Natural killer cell (primary cell): ENCODE measurements at regions not wholly inside any gene's neighbourhood (a gene's known extent, or its start where the extent isn't known, plus 50 kb on each side); places are given as distances from the start of the nearest gene placed in this dataset.

Source experiments
- ATAC-seq, 3 donors: fragments of 150-1000 bp in 2 of 3; fragments of 200-7000 bp in 1 of 3; cut with Tn5 transposase; 1 replicate in 1 of 3; 2 replicates in 2 of 3; pipeline ENCODE4 v1.10.0; 2021; ENCODE audit warnings: mild to moderate bottlenecking in 2 of 3, moderate library complexity in 2 of 3
- DNase-seq, 2 donors: peaks; one replicate each; pipeline versions ENCODE4 v3.0.0 to v3.0.0-alpha.2; 2013 to 2021; ENCODE audit warnings: mixed read lengths in 1 of 2
- H3K27ac ChIP-seq: one replicate; pipeline ENCODE4 v1.5.1; 2013; ENCODE audit warnings: mild to moderate bottlenecking, low read length
- H3K27me3 ChIP-seq: one replicate; pipeline ENCODE4 v1.6.1; 2013; ENCODE audit warnings: low read length; ENCODE audit not compliant: control insufficient read depth, insufficient read depth
- H3K36me3 ChIP-seq: one replicate; pipeline ENCODE4 v1.6.1; 2013; ENCODE audit warnings: low read length; ENCODE audit not compliant: control insufficient read depth, insufficient read depth
- H3K4me1 ChIP-seq: one replicate; pipeline ENCODE4 v1.6.1; 2013; ENCODE audit warnings: low read length; ENCODE audit not compliant: control insufficient read depth, insufficient read depth
- H3K4me3 ChIP-seq: one replicate; pipeline ENCODE4 v1.5.1; 2013; ENCODE audit warnings: low read length
- H3K9me3 ChIP-seq: one replicate; pipeline ENCODE4 v1.6.1; 2013; ENCODE audit warnings: low read length; ENCODE audit not compliant: control insufficient read depth, insufficient read depth
- H3K27ac Mint-ChIP-seq, 2 donors: one replicate each; pipeline ENCODE4 v1.8.0; 2022; ENCODE audit warnings: mild to moderate bottlenecking in 2 of 2, mixed read lengths in 2 of 2, moderate library complexity in 1 of 2
- H3K27me3 Mint-ChIP-seq, 2 donors: one replicate each; pipeline ENCODE4 v1.8.0; 2022; ENCODE audit warnings: low read depth in 2 of 2, mixed read lengths in 2 of 2
- H3K36me3 Mint-ChIP-seq: one replicate; pipeline ENCODE4 v1.8.0; 2022; ENCODE audit warnings: mixed read lengths
- H3K4me1 Mint-ChIP-seq, 2 donors: one replicate each; pipeline ENCODE4 v1.8.0; 2022; ENCODE audit warnings: mixed read lengths in 2 of 2
- H3K4me3 Mint-ChIP-seq: one replicate; pipeline ENCODE4 v1.8.0; 2022; ENCODE audit warnings: mild to moderate bottlenecking, moderate library complexity, mixed read lengths
- H3K9me3 Mint-ChIP-seq, 2 donors: one replicate each; pipeline ENCODE4 v1.8.0; 2022; ENCODE audit warnings: mixed read lengths in 2 of 2
- CTCF ChIP-seq: fragments of 200-600 bp; IDR thresholded peaks from one replicate; pipeline ENCODE4 v1.8.0; 2022; ENCODE audit warnings: antibody characterized with exemption
- WGBS: methylation state at CpG from one replicate; pipeline ENCODE4 v1.1.7; 2013; ENCODE audit warnings: missing lambda C conversion rate; ENCODE audit not compliant: insufficient coverage; 5-methylcytosine and 5-hydroxymethylcytosine counted together
- intact Hi-C: fragments of 100-400 bp; cut with micrococcal nuclease; formaldehyde crosslinking; loops from one replicate; pipeline ENCODE4 v1.14.2; 2022

GRCh38 chr14:34078117-34078743 lies 127.4 kb upstream of the EGLN3 start:
- Mint-ChIP-seq H3K27ac (no peak overlapping the region), H3K36me3 (no peaks in the 10 kb centered on the region), H3K27me3 (peaks cover 0 to 5% of the 10 kb centered on the region in 2 donors), H3K9me3 (no peaks in the 10 kb centered on the region), H3K4me1 (no peaks in the 10 kb centered on the region), H3K4me3 (no peak overlapping the region)
- WGBS = 61% methylated on average over 12 of the region's 12 CpGs
- H3K4me3 ChIP-seq = no peak overlapping the region
- intact Hi-C loops = no loop called here
- DNase-seq = no peak
- H3K27me3 ChIP-seq = no peaks in the 10 kb centered on the region
- no peaks in the 10 kb centered on the region for H3K4me1 ChIP-seq
- ATAC-seq = peak in 1 of 3 donors; percentile 43
- no peak for TF ChIP-seq CTCF
- H3K9me3 ChIP-seq = no peaks in the 10 kb centered on the region
- no peaks in the 10 kb centered on the region for H3K36me3 ChIP-seq
- H3K27ac ChIP-seq = no peak overlapping the region

GRCh38 chr14:34075826-34076225 lies 125.0 kb upstream of the EGLN3 start:
- Mint-ChIP-seq H3K27ac (no peak overlapping the region), H3K27me3 (peaks cover 0 to 3% of the 10 kb centered on the region in 2 donors), H3K36me3 (no peaks in the 10 kb centered on the region), H3K4me3 (no peak overlapping the region), H3K9me3 (peaks cover 5 to 7% of the 10 kb centered on the region in 2 donors), H3K4me1 (no peaks in the 10 kb centered on the region)
- Histone ChIP-seq H3K4me3 (no peak overlapping the region), H3K27me3 (no peaks in the 10 kb centered on the region), H3K27ac (no peak overlapping the region), H3K9me3 (no peaks in the 10 kb centered on the region), H3K4me1 (no peaks in the 10 kb centered on the region), H3K36me3 (no peaks in the 10 kb centered on the region)
- intact Hi-C loops = no loop called here
- no peak for ATAC-seq
- DNase-seq = no peak
- TF ChIP-seq CTCF = no peak
- WGBS = 90% methylated on average over 1 of the region's 1 CpG

DNA sequence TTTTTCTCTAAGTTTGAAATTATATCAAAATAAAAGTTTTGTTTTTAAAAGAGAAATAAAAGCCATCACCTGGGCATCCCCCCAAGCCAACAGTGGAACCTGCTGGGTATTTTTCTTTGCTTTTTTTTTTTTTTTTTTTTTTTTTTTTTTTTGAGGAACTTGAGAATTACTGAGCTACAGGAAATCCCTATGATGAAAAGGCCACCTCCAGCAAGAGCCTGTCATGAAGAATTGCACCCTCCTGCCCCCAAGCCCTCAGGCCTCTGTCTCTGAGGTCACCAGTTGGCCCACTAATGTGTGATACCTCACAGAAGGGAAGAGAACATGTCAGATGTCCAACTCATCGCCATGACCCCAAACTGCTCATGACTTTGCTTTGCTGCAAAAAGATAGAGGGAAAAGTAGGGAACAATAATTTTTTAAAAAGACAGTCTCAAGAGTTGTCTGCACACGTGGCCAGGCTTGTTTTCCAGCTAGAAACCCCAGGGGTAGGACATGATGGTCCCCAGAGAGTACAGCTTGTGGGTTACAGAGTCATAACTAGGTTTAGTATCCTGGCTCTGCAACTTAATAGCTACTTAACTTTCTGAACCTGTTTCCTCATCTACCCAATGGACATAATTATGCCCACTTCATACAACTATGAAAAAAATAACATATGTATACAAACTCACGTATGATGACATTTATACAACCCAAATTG lies 124.3 kb upstream of the EGLN3 start:
- H3K27ac Mint-ChIP-seq = no peak overlapping the region
- intact Hi-C loops = no loop called here
- Histone ChIP-seq H3K9me3 (no peaks in the 10 kb centered on the region), H3K4me3 (no peak overlapping the region), H3K36me3 (no peaks in the 10 kb centered on the region), H3K27ac (no peak overlapping the region), H3K27me3 (no peaks in the 10 kb centered on the region), H3K4me1 (no peaks in the 10 kb centered on the region)
- H3K36me3 Mint-ChIP-seq = no peaks in the 10 kb centered on the region
- no peak overlapping the region for H3K4me3 Mint-ChIP-seq
- 46% methylated on average over 3 of the region's 3 CpGs for WGBS
- H3K9me3 Mint-ChIP-seq = peaks cover 5 to 7% of the 10 kb centered on the region in 2 donors
- no peaks in the 10 kb centered on the region for H3K4me1 Mint-ChIP-seq
- DNase-seq (no peak), ATAC-seq (no peak)
- H3K27me3 Mint-ChIP-seq = no peaks in the 10 kb centered on the region
- TF ChIP-seq CTCF = no peak
